ENCODE measurements at regions not wholly inside any gene's neighbourhood (a gene's known extent, or its start where the extent isn't known, plus 50 kb on each side); places are given as distances from the start of the nearest gene placed in this dataset.
A peak's percentile ranks its signal among the peaks of the same experiment; 100 is the strongest.

- DNase-seq (ENCODE audit: low read depth in 4 of 6, low spot score in 6 of 6), result no peak
- WGBS (ENCODE audit: insufficient coverage), result 100% methylated on average over 1 of the region's 1 CpG
- Histone ChIP-seq H3K9me3 (ENCODE audit: control insufficient read depth, insufficient read depth, low read length) (no peaks in the 10 kb centered on the region), H3K4me1 (ENCODE audit: control insufficient read depth, insufficient read depth, low read length) (no peaks in the 10 kb centered on the region), H3K36me3 (ENCODE audit: control insufficient read depth, insufficient read depth, low read length) (no peaks in the 10 kb centered on the region), H3K27me3 (ENCODE audit: control insufficient read depth, insufficient read depth, low read length) (peaks cover 2% of the 10 kb centered on the region), H3K27ac (ENCODE audit: low read depth, low read length) (no peak overlapping the region), H3K4me3 (ENCODE audit: low read depth, low read length) (no peak overlapping the region)
These were observed 199.9 kb upstream of the PWP1 start for GRCh38 chr12:107485731-107486130.

GRCh38 chr12:107486140-107486892 is 199.3 kb upstream of the PWP1 start:
- H3K27me3 ChIP-seq (ENCODE audit: control insufficient read depth, insufficient read depth, low read length), result peaks cover 2% of the 10 kb centered on the region
- no peak overlapping the region for H3K27ac ChIP-seq (ENCODE audit: low read depth, low read length)
- no peaks in the 10 kb centered on the region for H3K36me3 ChIP-seq (ENCODE audit: control insufficient read depth, insufficient read depth, low read length)
- H3K9me3 ChIP-seq (ENCODE audit: control insufficient read depth, insufficient read depth, low read length), result no peaks in the 10 kb centered on the region
- DNase-seq (ENCODE audit: low read depth in 4 of 6, low spot score in 6 of 6), result no peak
- H3K4me3 ChIP-seq (ENCODE audit: low read depth, low read length), result no peak overlapping the region
- no peaks in the 10 kb centered on the region for H3K4me1 ChIP-seq (ENCODE audit: control insufficient read depth, insufficient read depth, low read length)
- WGBS (ENCODE audit: insufficient coverage), result no CpG with 5 or more reads among the region's 2 CpGs

- no peak overlapping the region for H3K4me3 ChIP-seq (ENCODE audit: low read depth, low read length)
- H3K4me1 ChIP-seq (ENCODE audit: control insufficient read depth, insufficient read depth, low read length), result no peaks in the 10 kb centered on the region
- WGBS (ENCODE audit: insufficient coverage), result 86% methylated on average over 2 of the region's 2 CpGs
- no peaks in the 10 kb centered on the region for H3K36me3 ChIP-seq (ENCODE audit: control insufficient read depth, insufficient read depth, low read length)
- no peak overlapping the region for H3K27ac ChIP-seq (ENCODE audit: low read depth, low read length)
- H3K27me3 ChIP-seq (ENCODE audit: control insufficient read depth, insufficient read depth, low read length), result no peaks in the 10 kb centered on the region
- no peak for DNase-seq (ENCODE audit: low read depth in 4 of 6, low spot score in 6 of 6)
- H3K9me3 ChIP-seq (ENCODE audit: control insufficient read depth, insufficient read depth, low read length), result no peaks in the 10 kb centered on the region
These were observed 198.5 kb upstream of the PWP1 start for GRCh38 chr12:107487011-107487680.

GRCh38 chr12:107488666-107489065 is 196.9 kb upstream of the PWP1 start:
- Histone ChIP-seq H3K36me3 (ENCODE audit: control insufficient read depth, insufficient read depth, low read length) (no peaks in the 10 kb centered on the region), H3K9me3 (ENCODE audit: control insufficient read depth, insufficient read depth, low read length) (no peaks in the 10 kb centered on the region), H3K27ac (ENCODE audit: low read depth, low read length) (no peak overlapping the region), H3K4me3 (ENCODE audit: low read depth, low read length) (no peak overlapping the region), H3K4me1 (ENCODE audit: control insufficient read depth, insufficient read depth, low read length) (no peaks in the 10 kb centered on the region), H3K27me3 (ENCODE audit: control insufficient read depth, insufficient read depth, low read length) (no peaks in the 10 kb centered on the region)
- WGBS (ENCODE audit: insufficient coverage), result no CpG with 5 or more reads among the region's 2 CpGs
- DNase-seq (ENCODE audit: low read depth in 4 of 6, low spot score in 6 of 6), result no peak

GRCh38 chr12:107490010-107490409 is 195.6 kb upstream of the PWP1 start:
- Histone ChIP-seq H3K36me3 (ENCODE audit: control insufficient read depth, insufficient read depth, low read length) (no peaks in the 10 kb centered on the region), H3K9me3 (ENCODE audit: control insufficient read depth, insufficient read depth, low read length) (no peaks in the 10 kb centered on the region), H3K4me1 (ENCODE audit: control insufficient read depth, insufficient read depth, low read length) (peaks cover 4% of the 10 kb centered on the region), H3K27ac (ENCODE audit: low read depth, low read length) (no peak overlapping the region), H3K4me3 (ENCODE audit: low read depth, low read length) (no peak overlapping the region), H3K27me3 (ENCODE audit: control insufficient read depth, insufficient read depth, low read length) (no peaks in the 10 kb centered on the region)
- DNase-seq (ENCODE audit: low read depth in 4 of 6, low spot score in 6 of 6), result no peak
- WGBS (ENCODE audit: insufficient coverage), result 90% methylated on average over 3 of the region's 3 CpGs

- H3K27me3 ChIP-seq (ENCODE audit: control insufficient read depth, insufficient read depth, low read length), result no peaks in the 10 kb centered on the region
- whole genome bisulfite sequencing (ENCODE audit: insufficient coverage), result 67% methylated on average over 4 of the region's 9 CpGs
- no peak overlapping the region for H3K27ac ChIP-seq (ENCODE audit: low read depth, low read length)
- H3K4me3 ChIP-seq (ENCODE audit: low read depth, low read length), result no peak overlapping the region
- H3K4me1 ChIP-seq (ENCODE audit: control insufficient read depth, insufficient read depth, low read length), result peaks cover 4% of the 10 kb centered on the region
- DNase-seq (ENCODE audit: low read depth in 4 of 6, low spot score in 6 of 6), result no peak
- H3K9me3 ChIP-seq (ENCODE audit: control insufficient read depth, insufficient read depth, low read length), result no peaks in the 10 kb centered on the region
- H3K36me3 ChIP-seq (ENCODE audit: control insufficient read depth, insufficient read depth, low read length), result peaks cover 2% of the 10 kb centered on the region
These were observed 193.7 kb upstream of the PWP1 start for GRCh38 chr12:107491856-107492255.

- H3K4me3 ChIP-seq (ENCODE audit: low read depth, low read length), result no peak overlapping the region
- H3K27me3 ChIP-seq (ENCODE audit: control insufficient read depth, insufficient read depth, low read length), result no peaks in the 10 kb centered on the region
- DNase-seq (ENCODE audit: low read depth in 4 of 6, low spot score in 6 of 6), result no peak
These were observed 193.0 kb upstream of the PWP1 start for GRCh38 chr12:107492393-107493134.

GRCh38 chr12:107493135-107493494 is 192.5 kb upstream of the PWP1 start:
- 82% methylated on average over 4 of the region's 4 CpGs for WGBS (ENCODE audit: insufficient coverage)
- Histone ChIP-seq H3K9me3 (ENCODE audit: control insufficient read depth, insufficient read depth, low read length) (no peaks in the 10 kb centered on the region), H3K4me1 (ENCODE audit: control insufficient read depth, insufficient read depth, low read length) (peaks cover 4% of the 10 kb centered on the region), H3K36me3 (ENCODE audit: control insufficient read depth, insufficient read depth, low read length) (peaks cover 2% of the 10 kb centered on the region), H3K4me3 (ENCODE audit: low read depth, low read length) (no peak overlapping the region), H3K27ac (ENCODE audit: low read depth, low read length) (no peak overlapping the region), H3K27me3 (ENCODE audit: control insufficient read depth, insufficient read depth, low read length) (no peaks in the 10 kb centered on the region)
- no peak for DNase-seq (ENCODE audit: low read depth in 4 of 6, low spot score in 6 of 6)

More at GRCh38 chr12:107492393-107493134, 193.0 kb upstream of the PWP1 start:
- 75% methylated on average over 6 of the region's 6 CpGs for WGBS (ENCODE audit: insufficient coverage)
- Histone ChIP-seq H3K4me1 (ENCODE audit: control insufficient read depth, insufficient read depth, low read length) (peaks cover 4% of the 10 kb centered on the region), H3K27ac (ENCODE audit: low read depth, low read length) (no peak overlapping the region), H3K9me3 (ENCODE audit: control insufficient read depth, insufficient read depth, low read length) (no peaks in the 10 kb centered on the region), H3K36me3 (ENCODE audit: control insufficient read depth, insufficient read depth, low read length) (peaks cover 2% of the 10 kb centered on the region)

- no peak overlapping the region for H3K4me3 ChIP-seq (ENCODE audit: low read depth, low read length)
- no peaks in the 10 kb centered on the region for H3K9me3 ChIP-seq (ENCODE audit: control insufficient read depth, insufficient read depth, low read length)
- peak in 1 of 6 donors; percentile 35 for DNase-seq (ENCODE audit: low read depth in 4 of 6, low spot score in 6 of 6)
- H3K36me3 ChIP-seq (ENCODE audit: control insufficient read depth, insufficient read depth, low read length), result peaks cover 2% of the 10 kb centered on the region
- H3K27me3 ChIP-seq (ENCODE audit: control insufficient read depth, insufficient read depth, low read length), result no peaks in the 10 kb centered on the region
- WGBS (ENCODE audit: insufficient coverage), result no CpG with 5 or more reads among the region's 2 CpGs
- no peak overlapping the region for H3K27ac ChIP-seq (ENCODE audit: low read depth, low read length)
- peaks cover 4% of the 10 kb centered on the region for H3K4me1 ChIP-seq (ENCODE audit: control insufficient read depth, insufficient read depth, low read length)
These were observed 191.9 kb upstream of the PWP1 start for GRCh38 chr12:107493666-107494065.

Data from spinal cord (tissue), 9 donors.